SK-N-SH (cell line): ENCODE measurements at regions not wholly inside any gene's neighbourhood (a gene's known extent, or its start where the extent isn't known, plus 50 kb on each side); places are given as distances from the start of the nearest gene placed in this dataset.

ENCODE experiments used
- CTCF ChIA-PET: fragments of 300-600, 350-600 bp; formaldehyde crosslinking; extraction: SDS; loops from one replicate; lab custom pipeline; 2021; lab: Yijun Ruan, JAX
- POLR2A ChIA-PET: fragments of 350-600 bp; sonication (Branson Sonifier 250); formaldehyde crosslinking; extraction: SDS; loops from one replicate; lab custom pipeline; 2020; ENCODE audit warnings: antibody characterized with exemption, inconsistent platforms; lab: Yijun Ruan, JAX
- DNase-seq: peaks from one replicate; pipeline ENCODE4 v3.0.0; 2012
- H2AFZ ChIP-seq: fragments of 200-600 bp; sonication (generic); 2 replicates; pipeline ENCODE4 v1.8.1; 2016; ENCODE audit warnings: antibody characterized with exemption, mild to moderate bottlenecking, low read depth
- H3F3A ChIP-seq: fragments of 200-600 bp; sonication (generic); replicated peaks from 2 replicates; pipeline ENCODE3; 2016; ENCODE audit warnings: antibody characterized with exemption, mild to moderate bottlenecking; ENCODE audit not compliant: insufficient read depth
- H3K27ac ChIP-seq, 2 experiments: fragments of 200-500 bp in 1 of 2; fragments of 200-600 bp in 1 of 2; sonication (Bioruptor generic) in 1 of 2; sonication (generic), shearing (Covaris generic) in 1 of 2; 2 replicates each; pipeline versions ENCODE4 v1.5.1 to v1.6.1; 2014 to 2016; ENCODE audit warnings: low read depth in 2 of 2, inconsistent platforms in 1 of 2, low read length in 1 of 2, mild to moderate bottlenecking in 1 of 2, mixed read lengths in 1 of 2
- H3K27me3 ChIP-seq: fragments of 200-600 bp; sonication (generic), shearing (Covaris generic); 2 replicates; pipeline ENCODE4 v1.6.1; 2016; ENCODE audit warnings: mixed run types; ENCODE audit not compliant: insufficient read depth
- H3K36me3 ChIP-seq, 2 experiments: fragments of 200-500 bp in 1 of 2; fragments of 200-600 bp in 1 of 2; sonication (Bioruptor generic) in 1 of 2; sonication (generic) in 1 of 2; replicated peaks in 1 of 2; 2 replicates each; pipeline versions ENCODE3 to v1.5.1; 2014 to 2016; ENCODE audit warnings: low read length in 1 of 2, mild to moderate bottlenecking in 1 of 2; ENCODE audit not compliant: insufficient read depth in 2 of 2, control insufficient read depth in 1 of 2
- H3K4me1 ChIP-seq, 2 experiments: fragments of 200-500 bp in 1 of 2; fragments of 200-600 bp in 1 of 2; sonication (Bioruptor generic) in 1 of 2; sonication (generic), shearing (Covaris generic) in 1 of 2; 2 replicates each; pipeline versions ENCODE4 v1.5.1 to v1.6.1; 2014 to 2016; ENCODE audit warnings: low read depth in 1 of 2, low read length in 1 of 2, mixed run types in 1 of 2; ENCODE audit not compliant: insufficient read depth in 2 of 2, control insufficient read depth in 1 of 2
- H3K4me2 ChIP-seq: fragments of 200-600 bp; sonication (generic), shearing (Covaris generic); 2 replicates; pipeline ENCODE4 v1.6.1; 2017; ENCODE audit warnings: mixed run types
- H3K4me3 ChIP-seq, 2 experiments: fragments of 200-500 bp in 1 of 2; fragments of 200-600 bp in 1 of 2; sonication (Bioruptor generic) in 1 of 2; sonication (generic), shearing (Covaris generic) in 1 of 2; 2 replicates each; pipeline versions ENCODE4 v1.5.1 to v1.8.1; 2014 to 2016; ENCODE audit warnings: low read depth in 2 of 2, inconsistent platforms in 1 of 2, low read length in 1 of 2, mild to moderate bottlenecking in 1 of 2, mixed read lengths in 1 of 2, moderate library complexity in 1 of 2
- H3K79me2 ChIP-seq: fragments of 200-600 bp; sonication (generic); 2 replicates; pipeline ENCODE4 v1.8.1; 2017; ENCODE audit warnings: mild to moderate bottlenecking; ENCODE audit not compliant: insufficient read depth
- H3K9ac ChIP-seq: fragments of 200-600 bp; sonication (generic); 2 replicates; pipeline ENCODE4 v1.6.1; 2017; ENCODE audit warnings: mixed run types
- H3K9me2 ChIP-seq: fragments of 200-600 bp; sonication (generic); 2 replicates; pipeline ENCODE4 v1.6.1; 2017; ENCODE audit warnings: mixed run types
- H3K9me3 ChIP-seq: fragments of 200-600 bp; sonication (generic); 2 replicates; pipeline ENCODE4 v1.6.1; 2017; ENCODE audit warnings: mixed run types, mild to moderate bottlenecking, moderate library complexity
- H4K20me1 ChIP-seq: fragments of 200-600 bp; sonication (generic); 2 replicates; pipeline ENCODE4 v1.6.1; 2017; ENCODE audit warnings: mild to moderate bottlenecking, mixed run types; ENCODE audit not compliant: insufficient read depth
- ELF1 ChIP-seq: IDR thresholded peaks from 2 replicates; pipeline ENCODE4 v1.4.0; 2012
- EP300 ChIP-seq, 2 experiments: IDR thresholded peaks; 2 replicates each; pipeline versions ENCODE4 v1.4.0 to v1.6.1; 2012; ENCODE audit warnings: borderline replicate concordance in 1 of 2, low read depth in 1 of 2, low read length in 1 of 2
- EZH2phosphoT487 ChIP-seq: fragments of 200-600 bp; sonication (generic); IDR thresholded peaks from 2 replicates; pipeline ENCODE4 v1.6.1; 2017; ENCODE audit warnings: low read depth, mixed run types, mild to moderate bottlenecking, antibody characterized with exemption, moderate library complexity, borderline replicate concordance
- FOSL2 ChIP-seq: IDR thresholded peaks from 2 replicates; pipeline ENCODE4 v1.4.0; 2012; ENCODE audit warnings: low read depth, mild to moderate bottlenecking, moderate library complexity, borderline replicate concordance
- MEF2A ChIP-seq: IDR thresholded peaks from 2 replicates; pipeline ENCODE4 v1.4.0; 2012; ENCODE audit warnings: low read depth, borderline replicate concordance
- NRF1 ChIP-seq: IDR thresholded peaks from 2 replicates; pipeline ENCODE4 v1.6.1; 2012; ENCODE audit warnings: low read depth, mild to moderate bottlenecking, low read length
- RAD21 ChIP-seq: IDR thresholded peaks from 2 replicates; pipeline ENCODE4 v1.6.1; 2012; ENCODE audit warnings: mild to moderate bottlenecking, low read length
- RCOR1 ChIP-seq: fragments of 150-350 bp; IDR thresholded peaks from 2 replicates; pipeline ENCODE4 v1.6.1; 2017; ENCODE audit warnings: antibody characterized with exemption, low read length
- SIN3A ChIP-seq: IDR thresholded peaks from 2 replicates; pipeline ENCODE4 v1.6.1; 2012; ENCODE audit warnings: low read depth, mild to moderate bottlenecking, low read length, moderate library complexity, borderline replicate concordance
- SMC3 ChIP-seq: IDR thresholded peaks from 2 replicates; pipeline ENCODE4 v1.6.1; 2012; ENCODE audit warnings: low read depth, low read length, improper control_type of control experiment
- TAF1 ChIP-seq: IDR thresholded peaks from 2 replicates; pipeline ENCODE4 v1.6.1; 2012; ENCODE audit warnings: low read depth, mild to moderate bottlenecking, low read length, moderate library complexity, borderline replicate concordance
- TCF12 ChIP-seq: IDR thresholded peaks from 2 replicates; pipeline ENCODE4 v1.4.0; 2012
- TEAD4 ChIP-seq: IDR thresholded peaks from 2 replicates; pipeline ENCODE4 v1.4.0; 2012; ENCODE audit warnings: mild to moderate bottlenecking, borderline replicate concordance; ENCODE audit not compliant: insufficient read depth
- ZBTB33 ChIP-seq: IDR thresholded peaks from 2 replicates; pipeline ENCODE4 v1.4.0; 2012; ENCODE audit warnings: low read depth, borderline replicate concordance
- WGBS: methylation state at CpG from one replicate; pipeline ENCODE4 v1.1.6; 2017; ENCODE audit warnings: low lambda C conversion rate; 5-methylcytosine and 5-hydroxymethylcytosine counted together
- TF ChIP-seq, protein P1 (sequence below): fragments of 150-350 bp; IDR thresholded peaks from 2 replicates; pipeline ENCODE4 v1.6.1; 2017; ENCODE audit warnings: antibody characterized with exemption, low read length, low read depth, borderline replicate concordance
- TF ChIP-seq, protein P2 (sequence below): IDR thresholded peaks from 2 replicates; pipeline ENCODE4 v1.4.0; 2012; ENCODE audit warnings: low read depth
- TF ChIP-seq, protein P3 (sequence below): fragments of 200-600 bp; sonication (generic); IDR thresholded peaks from 2 replicates; pipeline ENCODE4 v1.6.1; 2017; ENCODE audit warnings: antibody characterized with exemption, mild to moderate bottlenecking, moderate library complexity
- TF ChIP-seq, protein P4 (sequence below): IDR thresholded peaks from 2 replicates; pipeline ENCODE4 v1.6.1; 2012; ENCODE audit warnings: mild to moderate bottlenecking, low read depth, low read length, moderate library complexity

- no peak overlapping the region for H3K27ac ChIP-seq
- TF ChIP-seq EZH2phosphoT487 (no peak), SMC3 (no peak), TAF1 (no peak), RCOR1 (no peak), RAD21 (no peak), EP300 (IDR thresholded peaks at IDR 0.05; ENCODE audit: borderline replicate concordance in 1 of 2, low read depth in 1 of 2, low read length in 1 of 2) (no peak), TCF12 (no peak), ZBTB33 (no peak), FOSL2 (no peak), NRF1 (no peak), ELF1 (no peak), TEAD4 (no peak), MEF2A (no peak)
- TF ChIP-seq, protein P1, sequence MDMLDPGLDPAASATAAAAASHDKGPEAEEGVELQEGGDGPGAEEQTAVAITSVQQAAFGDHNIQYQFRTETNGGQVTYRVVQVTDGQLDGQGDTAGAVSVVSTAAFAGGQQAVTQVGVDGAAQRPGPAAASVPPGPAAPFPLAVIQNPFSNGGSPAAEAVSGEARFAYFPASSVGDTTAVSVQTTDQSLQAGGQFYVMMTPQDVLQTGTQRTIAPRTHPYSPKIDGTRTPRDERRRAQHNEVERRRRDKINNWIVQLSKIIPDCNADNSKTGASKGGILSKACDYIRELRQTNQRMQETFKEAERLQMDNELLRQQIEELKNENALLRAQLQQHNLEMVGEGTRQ = no peak
- TF ChIP-seq, protein P2, sequence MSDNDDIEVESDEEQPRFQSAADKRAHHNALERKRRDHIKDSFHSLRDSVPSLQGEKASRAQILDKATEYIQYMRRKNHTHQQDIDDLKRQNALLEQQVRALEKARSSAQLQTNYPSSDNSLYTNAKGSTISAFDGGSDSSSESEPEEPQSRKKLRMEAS = no peak
- TF ChIP-seq, all 33 proteins: peak for 0
- WGBS = 10% methylated on average over 3 of the region's 3 CpGs
Measured at GRCh38 chr7:89474456-89474855, 678.9 kb upstream of the TEX47 start.

DNA sequence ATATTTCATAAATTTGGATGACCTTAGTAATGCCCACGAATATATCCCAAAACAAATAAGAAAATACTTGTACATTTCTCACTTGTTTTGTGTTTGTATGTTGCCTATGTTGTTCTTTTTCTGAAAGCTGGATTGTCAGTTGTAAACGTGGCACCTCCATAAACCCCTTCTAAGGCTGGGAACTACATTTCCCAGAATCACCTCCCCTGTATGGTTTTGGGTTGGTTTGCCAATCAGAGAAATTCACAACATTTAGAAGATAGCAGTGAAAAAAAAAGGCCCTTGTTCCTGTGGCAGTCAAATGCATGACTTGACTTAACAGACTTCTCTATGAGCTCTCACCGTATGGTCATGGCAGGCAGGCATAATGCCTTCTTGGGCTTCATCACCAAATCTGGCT, 676.3 kb upstream of the STEAP1 start:
- Histone ChIP-seq H3K9ac (no peak overlapping the region), H3K4me1 (no peaks in the 10 kb centered on the region), H3K79me2 (no peaks in the 10 kb centered on the region), H3K9me2 (no peaks in the 10 kb centered on the region), H3K27ac (no peak overlapping the region), H2AFZ (no peak overlapping the region), H4K20me1 (no peaks in the 10 kb centered on the region), H3K27me3 (no peaks in the 10 kb centered on the region), H3K4me2 (no peak overlapping the region), H3K9me3 (no peaks in the 10 kb centered on the region), H3F3A (no peaks in the 10 kb centered on the region), H3K36me3 (no peaks in the 10 kb centered on the region), H3K4me3 (no peak overlapping the region)
- no peak for DNase-seq
- WGBS = 19% methylated on average over 3 of the region's 3 CpGs
- ChIA-PET CTCF (no interaction called here), POLR2A (no interaction called here)
- TF ChIP-seq RCOR1 (no peak), EP300 (IDR thresholded peaks at IDR 0.05; ENCODE audit: borderline replicate concordance in 1 of 2, low read depth in 1 of 2, low read length in 1 of 2) (no peak), MEF2A (no peak), RAD21 (no peak), SIN3A (no peak), TCF12 (no peak)
- TF ChIP-seq, protein P3, sequence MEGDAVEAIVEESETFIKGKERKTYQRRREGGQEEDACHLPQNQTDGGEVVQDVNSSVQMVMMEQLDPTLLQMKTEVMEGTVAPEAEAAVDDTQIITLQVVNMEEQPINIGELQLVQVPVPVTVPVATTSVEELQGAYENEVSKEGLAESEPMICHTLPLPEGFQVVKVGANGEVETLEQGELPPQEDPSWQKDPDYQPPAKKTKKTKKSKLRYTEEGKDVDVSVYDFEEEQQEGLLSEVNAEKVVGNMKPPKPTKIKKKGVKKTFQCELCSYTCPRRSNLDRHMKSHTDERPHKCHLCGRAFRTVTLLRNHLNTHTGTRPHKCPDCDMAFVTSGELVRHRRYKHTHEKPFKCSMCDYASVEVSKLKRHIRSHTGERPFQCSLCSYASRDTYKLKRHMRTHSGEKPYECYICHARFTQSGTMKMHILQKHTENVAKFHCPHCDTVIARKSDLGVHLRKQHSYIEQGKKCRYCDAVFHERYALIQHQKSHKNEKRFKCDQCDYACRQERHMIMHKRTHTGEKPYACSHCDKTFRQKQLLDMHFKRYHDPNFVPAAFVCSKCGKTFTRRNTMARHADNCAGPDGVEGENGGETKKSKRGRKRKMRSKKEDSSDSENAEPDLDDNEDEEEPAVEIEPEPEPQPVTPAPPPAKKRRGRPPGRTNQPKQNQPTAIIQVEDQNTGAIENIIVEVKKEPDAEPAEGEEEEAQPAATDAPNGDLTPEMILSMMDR = no peak
- TF ChIP-seq, protein P2 = no peak
- TF ChIP-seq, protein P4, sequence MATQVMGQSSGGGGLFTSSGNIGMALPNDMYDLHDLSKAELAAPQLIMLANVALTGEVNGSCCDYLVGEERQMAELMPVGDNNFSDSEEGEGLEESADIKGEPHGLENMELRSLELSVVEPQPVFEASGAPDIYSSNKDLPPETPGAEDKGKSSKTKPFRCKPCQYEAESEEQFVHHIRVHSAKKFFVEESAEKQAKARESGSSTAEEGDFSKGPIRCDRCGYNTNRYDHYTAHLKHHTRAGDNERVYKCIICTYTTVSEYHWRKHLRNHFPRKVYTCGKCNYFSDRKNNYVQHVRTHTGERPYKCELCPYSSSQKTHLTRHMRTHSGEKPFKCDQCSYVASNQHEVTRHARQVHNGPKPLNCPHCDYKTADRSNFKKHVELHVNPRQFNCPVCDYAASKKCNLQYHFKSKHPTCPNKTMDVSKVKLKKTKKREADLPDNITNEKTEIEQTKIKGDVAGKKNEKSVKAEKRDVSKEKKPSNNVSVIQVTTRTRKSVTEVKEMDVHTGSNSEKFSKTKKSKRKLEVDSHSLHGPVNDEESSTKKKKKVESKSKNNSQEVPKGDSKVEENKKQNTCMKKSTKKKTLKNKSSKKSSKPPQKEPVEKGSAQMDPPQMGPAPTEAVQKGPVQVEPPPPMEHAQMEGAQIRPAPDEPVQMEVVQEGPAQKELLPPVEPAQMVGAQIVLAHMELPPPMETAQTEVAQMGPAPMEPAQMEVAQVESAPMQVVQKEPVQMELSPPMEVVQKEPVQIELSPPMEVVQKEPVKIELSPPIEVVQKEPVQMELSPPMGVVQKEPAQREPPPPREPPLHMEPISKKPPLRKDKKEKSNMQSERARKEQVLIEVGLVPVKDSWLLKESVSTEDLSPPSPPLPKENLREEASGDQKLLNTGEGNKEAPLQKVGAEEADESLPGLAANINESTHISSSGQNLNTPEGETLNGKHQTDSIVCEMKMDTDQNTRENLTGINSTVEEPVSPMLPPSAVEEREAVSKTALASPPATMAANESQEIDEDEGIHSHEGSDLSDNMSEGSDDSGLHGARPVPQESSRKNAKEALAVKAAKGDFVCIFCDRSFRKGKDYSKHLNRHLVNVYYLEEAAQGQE = no peak

More at GRCh38 chr7:89474456-89474855, 678.9 kb upstream of the TEX47 start:
- Histone ChIP-seq H3K4me3 (no peak overlapping the region), H3K9ac (no peak overlapping the region), H3K79me2 (no peaks in the 10 kb centered on the region), H3K27me3 (no peaks in the 10 kb centered on the region), H3K36me3 (no peaks in the 10 kb centered on the region), H4K20me1 (no peaks in the 10 kb centered on the region), H3K4me1 (no peaks in the 10 kb centered on the region), H3K9me3 (no peaks in the 10 kb centered on the region), H2AFZ (no peak overlapping the region), H3F3A (no peaks in the 10 kb centered on the region), H3K4me2 (no peak overlapping the region), H3K9me2 (no peaks in the 10 kb centered on the region)
- ChIA-PET CTCF (no interaction called here), POLR2A (no interaction called here)
- DNase-seq = no peak
